GM18909 (cell line): ENCODE measurements at regions not wholly inside any gene's neighbourhood (a gene's known extent, or its start where the extent isn't known, plus 50 kb on each side); places are given as distances from the start of the nearest gene placed in this dataset.
"Not testable (repeated sequence)": the region's sequence is repeated elsewhere in the genome, so short reads cannot be mapped to it uniquely, and the experiment has no call there.

ENCODE experiments used
- ATAC-seq: cut with Tn5 transposase; IDR thresholded peaks from one replicate; pipeline ENCODE4 v1.9.1; 2021; ENCODE audit warnings: mild to moderate bottlenecking; ENCODE audit not compliant: unreplicated experiment, poor library complexity

DNA sequence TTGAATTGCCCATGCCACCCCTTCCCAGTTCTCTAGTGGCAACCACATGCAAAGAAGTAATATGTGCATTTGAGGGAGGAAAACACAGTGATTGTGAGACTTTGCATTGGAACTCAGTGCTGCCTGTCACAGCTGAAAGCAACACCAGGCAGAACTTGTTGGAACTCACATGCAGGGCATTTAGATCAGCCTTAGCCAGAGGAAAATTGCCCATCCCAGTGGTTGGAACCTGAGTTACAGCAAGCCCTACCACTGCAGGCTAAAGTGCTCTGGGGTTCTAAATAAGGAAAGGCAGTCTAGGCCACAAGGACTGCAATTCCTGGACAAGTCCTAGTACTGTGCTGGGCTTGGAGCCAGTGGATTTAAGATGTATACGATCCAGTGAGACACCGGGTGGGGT lies 245.3 kb upstream of the UFL1 start:
- no peak for ATAC-seq

GRCh38 chr6:96276856-96277255 lies 244.8 kb upstream of the UFL1 start:
- no peak for ATAC-seq

- ATAC-seq, result no peak
Observed at GRCh38 chr6:96279084-96279483, 242.5 kb upstream of the UFL1 start.

GRCh38 chr6:96286503-96286902 lies 235.1 kb upstream of the UFL1 start:
- no peak for ATAC-seq

- ATAC-seq, result no peak
Observed at GRCh38 chr6:96299525-96299924, 222.1 kb upstream of the UFL1 start.

DNA sequence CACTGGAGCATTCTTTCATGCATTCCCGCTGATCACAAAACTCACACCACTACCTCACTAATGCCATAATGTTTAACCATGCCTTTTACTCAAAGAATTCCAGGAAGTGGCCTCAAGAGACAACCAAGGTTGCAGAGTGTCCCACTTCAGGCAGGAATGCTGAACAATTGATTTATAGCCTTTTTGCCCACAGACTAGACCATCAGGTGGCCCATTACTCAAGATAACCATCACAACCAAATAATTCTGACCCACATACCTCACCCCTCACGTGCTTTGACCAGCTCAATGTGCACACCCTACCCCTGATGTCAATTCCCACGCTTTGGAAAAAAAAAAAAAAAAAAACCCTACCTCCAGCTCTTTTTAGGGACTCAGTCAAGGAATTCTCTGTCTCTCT lies 220.6 kb upstream of the UFL1 start:
- no peak for ATAC-seq

DNA sequence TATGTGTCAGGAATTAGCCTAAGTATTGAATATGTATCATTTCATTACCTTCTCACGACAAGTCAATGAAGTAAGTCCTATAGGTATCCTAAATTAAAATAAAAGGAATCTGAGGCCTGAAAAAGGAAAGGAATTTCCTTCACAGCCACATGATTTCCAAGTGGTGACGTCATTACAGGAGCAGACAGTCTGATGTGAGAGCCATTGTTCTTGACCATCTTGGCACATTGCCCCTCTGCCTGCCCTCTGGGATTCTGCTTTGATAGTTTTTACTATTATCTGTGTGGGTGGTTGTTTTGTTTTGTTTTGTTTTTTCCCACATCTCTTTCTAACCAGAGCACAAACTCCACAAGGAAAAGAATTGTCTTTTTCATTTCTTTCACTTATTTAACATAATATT lies 219.8 kb upstream of the UFL1 start:
- ATAC-seq, result no peak

DNA sequence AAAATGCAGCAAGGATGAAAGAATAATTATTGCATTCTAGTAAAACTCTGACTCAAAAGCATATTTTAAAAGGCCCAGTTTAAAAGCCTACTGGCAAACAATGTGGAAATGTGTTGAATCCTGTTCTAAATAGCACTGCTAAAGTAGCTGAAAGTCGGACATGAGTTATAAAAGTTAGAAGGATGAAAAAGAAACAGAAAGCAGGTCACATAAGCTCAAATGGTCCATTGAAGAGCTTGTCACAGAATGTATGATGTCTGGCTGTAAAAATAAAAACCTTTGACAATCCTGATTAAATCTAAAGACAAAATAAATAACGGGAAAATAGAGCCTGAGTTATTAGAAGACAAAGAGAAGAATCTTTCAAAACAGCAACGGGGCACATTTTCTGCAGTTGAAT lies 218.6 kb upstream of the UFL1 start:
- no peak for ATAC-seq

DNA sequence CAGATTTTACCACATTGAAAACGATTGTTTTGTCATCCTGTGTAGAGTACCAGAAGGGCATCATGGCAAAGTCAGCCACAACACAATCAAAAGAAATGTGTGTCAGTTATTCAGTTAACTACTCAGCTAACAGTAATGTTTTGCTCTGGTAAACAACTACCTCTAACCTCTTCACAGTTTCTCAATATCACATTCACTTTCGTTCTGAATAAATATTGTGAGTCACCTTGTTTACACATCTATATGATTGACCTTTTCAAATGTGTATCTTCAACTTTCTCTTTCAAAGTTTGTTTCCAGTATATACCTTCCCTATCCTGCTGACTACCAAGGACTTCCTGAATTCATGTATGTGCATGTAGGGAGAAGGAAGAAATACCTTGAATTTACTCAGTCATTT lies 216.6 kb upstream of the UFL1 start:
- ATAC-seq, result peak; percentile 92

DNA sequence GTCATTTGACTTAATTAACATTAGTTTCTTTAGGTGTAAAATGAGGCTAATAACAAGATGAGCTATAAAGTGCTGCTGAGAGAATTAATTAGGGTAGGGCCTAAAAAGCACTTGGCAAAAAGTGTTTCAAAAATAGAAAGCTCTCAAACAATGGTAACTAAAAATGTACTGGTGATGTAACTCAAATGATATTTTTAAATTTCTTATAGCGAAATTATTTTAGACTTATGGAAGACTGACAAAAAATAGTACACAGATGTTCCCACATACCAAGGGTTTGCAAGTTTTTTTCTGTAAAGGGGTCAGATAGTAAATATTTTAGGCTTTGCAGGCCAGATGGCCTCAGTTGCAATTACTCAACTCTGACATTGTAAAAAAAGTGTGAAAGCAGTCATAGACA lies 190.7 kb upstream of the UFL1 start:
- ATAC-seq, result no peak

DNA sequence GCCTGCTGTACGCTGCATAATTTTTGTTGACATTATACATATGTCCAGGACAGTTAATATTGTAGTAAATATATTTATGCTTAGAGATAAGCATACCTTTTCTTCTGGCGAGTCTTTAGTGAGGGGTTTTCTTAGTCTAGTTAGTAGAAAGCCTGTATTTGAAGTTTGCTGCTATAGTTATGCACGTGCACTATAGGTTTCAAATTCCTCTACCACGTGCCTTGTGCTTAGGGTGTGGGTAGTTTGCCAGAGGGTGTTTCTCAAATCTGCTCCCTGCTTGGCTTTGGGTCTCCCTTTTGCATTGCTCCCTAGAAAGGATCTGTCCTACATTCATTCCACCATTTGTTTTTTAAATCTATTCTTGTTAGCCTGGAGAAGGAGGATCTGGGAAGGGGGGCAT lies 181.4 kb upstream of the UFL1 start:
- ATAC-seq, result no peak

DNA sequence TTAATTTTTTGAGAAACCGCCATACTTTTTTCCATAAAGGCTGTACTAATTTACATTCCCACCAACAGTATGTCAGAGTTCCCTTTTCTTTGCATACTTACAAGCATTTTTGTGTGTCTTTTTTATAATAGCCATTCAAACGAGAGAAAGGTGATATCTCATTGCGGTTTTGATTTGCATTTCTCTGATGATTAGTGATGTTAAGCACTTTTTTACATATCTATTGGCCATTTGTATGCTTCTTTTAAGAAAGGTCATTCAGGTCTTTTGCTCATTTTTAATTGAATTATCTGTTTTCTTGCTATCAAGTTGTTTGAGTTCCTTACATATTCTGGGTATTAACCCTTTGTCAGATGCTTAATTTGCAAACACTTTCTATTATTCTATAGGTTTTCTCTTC lies 176.1 kb upstream of the UFL1 start:
- no peak for ATAC-seq

DNA sequence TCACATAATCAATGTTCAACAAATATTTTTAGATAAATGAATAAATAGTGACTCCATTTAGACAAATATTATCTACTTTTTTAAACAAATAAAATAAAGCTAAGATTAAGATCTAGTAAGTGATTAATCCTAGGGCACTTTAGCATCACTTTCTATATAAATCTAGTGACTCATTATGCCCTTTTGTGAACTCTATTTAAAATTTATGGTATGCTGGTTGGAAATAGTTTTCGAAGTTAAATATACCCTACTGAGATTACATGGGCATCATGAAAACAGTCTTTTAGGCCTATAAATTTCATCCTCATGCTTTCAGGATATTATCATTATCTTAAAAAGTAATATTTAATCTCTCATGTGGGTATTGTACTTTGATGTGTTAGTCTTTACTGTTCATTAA lies 140.4 kb upstream of the UFL1 start:
- no peak for ATAC-seq

- peak; percentile 81 for ATAC-seq
Observed at GRCh38 chr6:96391776-96392360, 129.7 kb upstream of the UFL1 start.

DNA sequence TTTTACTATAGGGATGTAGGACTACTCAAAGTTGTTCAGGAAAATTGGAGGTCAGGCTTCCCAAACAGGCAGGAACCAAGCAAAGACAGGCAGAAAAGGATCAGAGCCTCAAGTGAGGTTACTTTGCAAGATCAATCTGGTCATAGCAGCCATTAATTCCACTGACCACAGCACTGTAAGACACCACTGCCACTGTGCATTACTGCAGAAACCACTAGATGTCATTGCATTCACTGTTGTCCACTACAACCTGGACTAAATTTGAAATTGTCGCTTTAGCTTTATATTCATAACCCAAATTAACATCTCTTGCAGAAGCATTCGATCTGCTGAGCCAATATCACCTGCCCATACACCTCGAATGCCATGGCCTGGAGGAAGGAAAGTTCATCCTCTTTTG lies 126.9 kb upstream of the UFL1 start:
- ATAC-seq, result no peak

- no peak for ATAC-seq
Observed at GRCh38 chr6:96410467-96410866, 111.1 kb upstream of the UFL1 start.

- no peak for ATAC-seq
Observed at GRCh38 chr6:96420294-96420693, 101.3 kb upstream of the UFL1 start.

DNA sequence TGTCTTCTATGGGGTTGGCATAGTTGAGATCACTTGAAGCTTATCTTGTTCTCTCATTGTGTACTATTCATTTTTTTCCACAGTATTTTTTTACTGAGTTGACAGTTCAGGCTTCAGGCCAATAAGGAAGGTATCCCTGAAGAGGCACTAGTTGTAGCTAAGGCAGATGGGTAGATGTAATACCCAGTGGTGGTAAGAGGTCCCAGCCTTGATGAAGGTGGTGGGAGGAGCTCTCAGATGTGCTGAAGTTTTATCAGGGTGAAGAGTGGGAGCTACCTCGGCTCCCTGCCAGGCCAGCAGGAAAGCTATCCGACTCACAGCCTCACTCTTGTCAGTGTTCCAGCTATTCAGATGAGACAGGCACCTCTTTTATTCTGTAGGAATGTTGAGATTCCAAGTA lies 87.7 kb upstream of the UFL1 start:
- ATAC-seq, result no peak

GRCh38 chr6:96436398-96436797 lies 85.2 kb upstream of the UFL1 start:
- no peak for ATAC-seq

DNA sequence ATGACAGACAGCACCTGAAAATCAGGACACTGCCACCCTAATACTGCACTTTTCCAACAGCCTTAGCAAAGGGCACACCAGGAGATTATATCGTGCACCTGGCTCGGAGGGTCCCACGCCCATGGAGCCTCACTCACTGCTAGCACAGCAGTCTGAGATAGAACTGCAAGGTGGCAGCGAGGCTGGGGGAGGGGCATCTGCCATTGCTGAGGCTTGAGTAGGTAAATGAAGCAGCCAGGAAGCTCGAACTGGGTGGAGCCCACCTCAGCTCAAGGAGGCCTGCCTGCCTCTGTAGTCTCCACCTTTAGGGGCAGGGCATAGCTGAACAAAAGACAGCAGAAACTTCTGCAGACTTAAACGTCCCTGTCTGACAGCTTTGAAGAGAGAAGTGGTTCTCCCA lies 84.4 kb upstream of the UFL1 start:
- ATAC-seq, result not testable (repeated sequence)

DNA sequence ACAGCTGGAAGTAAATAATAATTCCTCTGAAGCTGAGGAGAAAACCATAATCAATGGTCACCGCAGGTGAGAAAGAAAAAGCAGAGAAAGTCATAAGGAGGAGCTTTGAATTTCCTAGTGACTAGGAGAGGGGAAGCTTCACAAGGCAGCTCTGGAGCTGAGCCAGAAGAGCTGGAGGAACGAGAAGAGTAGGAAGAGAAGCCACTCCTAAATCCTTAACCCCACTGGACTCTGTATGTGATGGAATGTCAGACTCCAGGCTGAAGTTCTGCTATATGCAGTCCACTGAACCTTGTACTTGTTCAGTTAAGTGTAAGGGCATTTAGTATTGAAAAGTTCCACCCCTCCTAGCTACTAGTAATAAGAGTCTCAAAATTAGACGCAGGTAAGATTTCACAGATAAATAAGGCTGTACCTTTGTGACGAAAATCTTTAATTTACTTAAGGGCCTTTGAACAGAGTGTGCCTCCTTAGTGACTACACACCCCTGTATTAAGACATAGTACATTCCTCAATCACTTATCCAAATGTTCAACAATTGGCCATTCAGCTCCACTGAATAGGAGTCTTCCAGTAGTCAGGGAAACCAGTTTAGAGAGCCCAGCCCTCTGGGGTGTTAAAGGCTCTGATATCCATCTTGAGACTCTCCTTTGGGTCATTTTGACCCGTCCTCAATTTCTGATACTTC lies 71.4 kb upstream of the UFL1 start:
- no peak for ATAC-seq

DNA sequence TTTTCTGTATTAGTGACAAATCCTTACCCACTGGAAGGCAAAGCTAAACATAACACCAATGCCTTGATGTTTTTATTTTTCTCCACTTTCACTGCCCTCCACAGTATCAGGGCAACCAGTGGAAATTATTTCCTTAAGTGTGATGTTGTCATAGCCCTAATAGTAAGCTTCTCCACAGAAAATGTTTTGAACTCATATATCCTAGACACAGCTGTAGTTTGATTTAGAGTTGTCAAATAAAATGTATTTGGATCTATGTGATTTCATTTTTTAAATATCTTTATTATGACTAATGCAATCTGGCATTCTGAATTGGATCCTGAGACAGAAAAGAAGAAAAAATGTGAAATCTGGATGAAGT lies 70.9 kb upstream of the UFL1 start:
- no peak for ATAC-seq

GRCh38 chr6:96458771-96459170 lies 62.8 kb upstream of the UFL1 start:
- no peak for ATAC-seq
